Erythroblast (primary cell): ENCODE measurements at regions not wholly inside any gene's neighbourhood (a gene's known extent, or its start where the extent isn't known, plus 50 kb on each side); places are given as distances from the start of the nearest gene placed in this dataset.

Experiments
- GATA1 ChIP-seq: IDR thresholded peaks from 2 replicates; pipeline ENCODE4 v1.6.1; 2011; ENCODE audit warnings: low read depth, mild to moderate bottlenecking, control low read depth, low read length, moderate library complexity
- POLR2A ChIP-seq: IDR thresholded peaks from 2 replicates; pipeline ENCODE4 v1.6.1; 2011; ENCODE audit warnings: mild to moderate bottlenecking, low read length

- no peak for TF ChIP-seq POLR2A
- no peak for TF ChIP-seq GATA1
Measured at GRCh38 chrX:39017716-39018115, 216.5 kb downstream of the MID1IP1 start.
